Transverse colon (tissue), 3 donors: ENCODE measurements at regions not wholly inside any gene's neighbourhood (a gene's known extent, or its start where the extent isn't known, plus 50 kb on each side); places are given as distances from the start of the nearest gene placed in this dataset.

ENCODE experiments used
- POLR2A ChIP-seq: fragments of 450-650 bp; IDR thresholded peaks from one replicate; pipeline ENCODE4 v1.6.1; 2016; ENCODE audit warnings: antibody characterized with exemption, mild to moderate bottlenecking, moderate library complexity
- TF ChIP-seq, protein P1 (sequence below), 5 experiments: fragments of 200-600 bp in 3 of 5; fragments of 450-650 bp in 2 of 5; sonication (generic) in 3 of 5; IDR thresholded peaks; 1 replicate in 2 of 5; 2 replicates in 3 of 5; pipeline ENCODE4 v1.5.1; 2016 to 2017; ENCODE audit warnings: antibody characterized with exemption in 5 of 5, inconsistent platforms in 3 of 5, mild to moderate bottlenecking in 2 of 5, moderate library complexity in 1 of 5

GRCh38 chr2:162972383-162972782 is 133.8 kb upstream of the KCNH7 start:
- no peak for TF ChIP-seq POLR2A
- TF ChIP-seq, protein P1, sequence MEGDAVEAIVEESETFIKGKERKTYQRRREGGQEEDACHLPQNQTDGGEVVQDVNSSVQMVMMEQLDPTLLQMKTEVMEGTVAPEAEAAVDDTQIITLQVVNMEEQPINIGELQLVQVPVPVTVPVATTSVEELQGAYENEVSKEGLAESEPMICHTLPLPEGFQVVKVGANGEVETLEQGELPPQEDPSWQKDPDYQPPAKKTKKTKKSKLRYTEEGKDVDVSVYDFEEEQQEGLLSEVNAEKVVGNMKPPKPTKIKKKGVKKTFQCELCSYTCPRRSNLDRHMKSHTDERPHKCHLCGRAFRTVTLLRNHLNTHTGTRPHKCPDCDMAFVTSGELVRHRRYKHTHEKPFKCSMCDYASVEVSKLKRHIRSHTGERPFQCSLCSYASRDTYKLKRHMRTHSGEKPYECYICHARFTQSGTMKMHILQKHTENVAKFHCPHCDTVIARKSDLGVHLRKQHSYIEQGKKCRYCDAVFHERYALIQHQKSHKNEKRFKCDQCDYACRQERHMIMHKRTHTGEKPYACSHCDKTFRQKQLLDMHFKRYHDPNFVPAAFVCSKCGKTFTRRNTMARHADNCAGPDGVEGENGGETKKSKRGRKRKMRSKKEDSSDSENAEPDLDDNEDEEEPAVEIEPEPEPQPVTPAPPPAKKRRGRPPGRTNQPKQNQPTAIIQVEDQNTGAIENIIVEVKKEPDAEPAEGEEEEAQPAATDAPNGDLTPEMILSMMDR (IDR thresholded peaks at IDR 0.05): no peak
